Stomach (tissue), 4 donors: ENCODE measurements at regions not wholly inside any gene's neighbourhood (a gene's known extent, or its start where the extent isn't known, plus 50 kb on each side); places are given as distances from the start of the nearest gene placed in this dataset.

Experiments
- EP300 ChIP-seq: sonication (generic); formaldehyde crosslinking; IDR thresholded peaks from one replicate; pipeline ENCODE4 v1.6.1; 2017; ENCODE audit warnings: antibody characterized with exemption
- POLR2A ChIP-seq, 4 donors: fragments of 450-650 bp; IDR thresholded peaks; one replicate each; pipeline ENCODE4 v1.6.1; 2016; ENCODE audit warnings: antibody characterized with exemption in 4 of 4, control low read depth in 2 of 4, mild to moderate bottlenecking in 1 of 4, moderate library complexity in 1 of 4
- POLR2AphosphoS5 ChIP-seq, 3 donors: sonication (generic); formaldehyde crosslinking; IDR thresholded peaks; one replicate each; pipeline ENCODE4 v1.6.1; 2016; ENCODE audit warnings: antibody characterized with exemption in 3 of 3
- TF ChIP-seq, protein P1 (sequence below), 7 experiments: fragments of 450-650 bp in 4 of 7; fragments of 200-600 bp in 3 of 7; sonication (generic) in 3 of 7; IDR thresholded peaks; one replicate each; pipeline ENCODE4 v1.5.1; 2016 to 2019; ENCODE audit warnings: antibody characterized with exemption in 7 of 7, control low read depth in 2 of 7, mild to moderate bottlenecking in 1 of 7

DNA sequence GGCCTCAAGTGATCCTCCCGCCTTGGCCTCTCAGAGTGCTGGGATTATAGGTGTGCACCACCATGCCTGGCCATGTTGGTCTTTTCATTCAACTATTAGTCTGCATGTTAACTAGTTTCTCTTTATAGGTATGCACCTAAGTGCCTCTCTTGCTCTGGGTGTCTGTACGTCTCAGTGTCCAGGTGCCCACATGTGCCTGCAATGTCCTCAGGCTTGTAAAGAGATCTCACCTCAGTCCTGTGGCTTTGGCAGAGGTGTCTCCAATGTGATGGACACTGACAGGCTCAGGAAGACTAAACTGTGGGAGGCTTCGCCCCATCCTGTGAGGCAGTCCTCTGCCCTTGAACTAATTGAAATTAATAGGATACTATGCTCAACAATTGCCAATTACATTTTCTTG is 526.3 kb downstream of the PTPRU start:
- TF ChIP-seq, protein P1, sequence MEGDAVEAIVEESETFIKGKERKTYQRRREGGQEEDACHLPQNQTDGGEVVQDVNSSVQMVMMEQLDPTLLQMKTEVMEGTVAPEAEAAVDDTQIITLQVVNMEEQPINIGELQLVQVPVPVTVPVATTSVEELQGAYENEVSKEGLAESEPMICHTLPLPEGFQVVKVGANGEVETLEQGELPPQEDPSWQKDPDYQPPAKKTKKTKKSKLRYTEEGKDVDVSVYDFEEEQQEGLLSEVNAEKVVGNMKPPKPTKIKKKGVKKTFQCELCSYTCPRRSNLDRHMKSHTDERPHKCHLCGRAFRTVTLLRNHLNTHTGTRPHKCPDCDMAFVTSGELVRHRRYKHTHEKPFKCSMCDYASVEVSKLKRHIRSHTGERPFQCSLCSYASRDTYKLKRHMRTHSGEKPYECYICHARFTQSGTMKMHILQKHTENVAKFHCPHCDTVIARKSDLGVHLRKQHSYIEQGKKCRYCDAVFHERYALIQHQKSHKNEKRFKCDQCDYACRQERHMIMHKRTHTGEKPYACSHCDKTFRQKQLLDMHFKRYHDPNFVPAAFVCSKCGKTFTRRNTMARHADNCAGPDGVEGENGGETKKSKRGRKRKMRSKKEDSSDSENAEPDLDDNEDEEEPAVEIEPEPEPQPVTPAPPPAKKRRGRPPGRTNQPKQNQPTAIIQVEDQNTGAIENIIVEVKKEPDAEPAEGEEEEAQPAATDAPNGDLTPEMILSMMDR (IDR thresholded peaks at IDR 0.05) = no peak
- TF ChIP-seq POLR2AphosphoS5 (IDR thresholded peaks at IDR 0.05) (no peak), POLR2A (IDR thresholded peaks at IDR 0.05) (no peak), EP300 (no peak)
